ENCODE measurements at regions not wholly inside any gene's neighbourhood (a gene's known extent, or its start where the extent isn't known, plus 50 kb on each side); places are given as distances from the start of the nearest gene placed in this dataset.
A peak's percentile ranks its signal among the peaks of the same experiment; 100 is the strongest.

DNA sequence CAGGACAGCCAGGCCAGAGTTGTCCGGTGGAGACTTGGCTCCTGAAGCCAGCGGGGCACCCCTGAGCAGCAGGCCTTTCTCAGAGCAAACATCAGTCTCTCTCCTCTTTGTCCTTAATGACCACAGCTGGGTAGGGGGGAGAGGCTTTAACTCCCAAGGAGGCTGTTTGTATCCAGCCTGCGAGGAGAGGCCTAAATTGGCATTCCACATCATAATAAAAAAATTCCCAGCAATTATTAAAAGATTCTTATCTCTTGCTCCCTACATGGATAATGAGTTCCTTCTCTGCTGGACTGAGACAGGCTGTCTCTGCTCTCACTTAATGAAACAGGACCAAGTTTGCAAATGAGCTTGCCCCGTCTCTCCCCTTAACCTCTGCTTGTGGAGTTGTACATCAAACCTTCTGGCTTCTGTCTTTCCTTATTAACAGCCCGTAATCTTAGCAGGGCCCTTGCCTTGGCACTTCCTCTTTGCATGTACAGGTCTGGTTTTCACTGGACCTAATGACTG is 838.2 kb downstream of the MAFB start:
- DNase-seq: no peak

DNA sequence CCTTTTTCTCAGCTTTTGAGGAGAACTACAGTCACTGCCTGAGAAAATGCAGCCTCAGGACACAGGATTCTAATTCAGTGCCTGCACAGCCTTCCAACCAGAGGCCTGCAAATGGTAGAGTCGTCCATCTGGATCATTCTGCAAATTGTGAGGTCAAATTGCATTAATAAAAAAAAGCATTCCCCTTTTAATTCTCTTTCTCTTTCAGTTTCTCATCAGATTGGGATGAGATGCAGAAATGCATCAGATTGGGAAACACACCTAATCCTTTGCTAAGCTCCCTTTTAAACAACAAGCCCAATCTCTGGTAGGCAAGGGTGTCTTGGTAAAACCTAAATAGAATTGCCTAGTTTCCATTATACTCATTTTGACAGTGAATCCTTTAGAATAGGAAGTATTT is 838.8 kb downstream of the MAFB start:
- no peak for DNase-seq

DNA sequence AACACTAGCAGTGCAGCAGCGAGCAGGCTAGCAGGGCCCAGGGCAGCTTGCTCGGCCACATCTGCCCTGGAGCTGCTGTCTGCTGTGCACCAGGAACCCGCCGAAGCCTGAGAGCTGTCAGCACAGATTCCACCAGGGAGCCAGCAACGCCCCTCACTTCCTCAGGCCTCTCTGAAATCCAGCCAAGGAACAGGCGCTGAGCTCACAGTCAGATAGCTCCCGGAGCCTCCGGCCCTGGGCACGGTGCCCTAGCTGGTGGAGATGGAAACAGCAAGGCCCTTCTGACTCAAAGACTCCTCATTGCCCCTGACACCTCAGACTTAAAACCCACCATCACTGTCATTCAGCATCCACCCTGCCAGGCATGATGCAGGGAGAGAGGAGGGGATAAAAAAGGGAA is 839.4 kb downstream of the MAFB start:
- DNase-seq: peak; percentile 92

DNA sequence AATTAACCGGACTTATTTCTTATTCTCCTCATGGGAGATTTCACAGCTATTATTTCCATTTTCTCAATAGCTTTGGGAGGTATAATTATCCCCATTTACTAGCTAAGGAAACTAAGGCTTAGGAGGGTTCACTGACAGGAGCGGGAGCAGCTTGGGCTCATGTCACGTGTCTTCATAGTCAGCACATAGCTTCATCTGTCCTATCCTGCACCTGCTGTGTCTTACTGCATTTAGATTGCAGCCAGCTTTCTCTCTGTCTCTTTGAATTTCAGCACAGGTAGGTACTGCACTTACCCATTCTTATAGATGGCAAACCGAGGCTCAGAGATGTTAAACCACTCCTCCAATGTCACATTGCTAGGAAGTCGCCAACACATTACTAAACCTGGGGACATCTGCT is 839.9 kb downstream of the MAFB start:
- DNase-seq: no peak

DNA sequence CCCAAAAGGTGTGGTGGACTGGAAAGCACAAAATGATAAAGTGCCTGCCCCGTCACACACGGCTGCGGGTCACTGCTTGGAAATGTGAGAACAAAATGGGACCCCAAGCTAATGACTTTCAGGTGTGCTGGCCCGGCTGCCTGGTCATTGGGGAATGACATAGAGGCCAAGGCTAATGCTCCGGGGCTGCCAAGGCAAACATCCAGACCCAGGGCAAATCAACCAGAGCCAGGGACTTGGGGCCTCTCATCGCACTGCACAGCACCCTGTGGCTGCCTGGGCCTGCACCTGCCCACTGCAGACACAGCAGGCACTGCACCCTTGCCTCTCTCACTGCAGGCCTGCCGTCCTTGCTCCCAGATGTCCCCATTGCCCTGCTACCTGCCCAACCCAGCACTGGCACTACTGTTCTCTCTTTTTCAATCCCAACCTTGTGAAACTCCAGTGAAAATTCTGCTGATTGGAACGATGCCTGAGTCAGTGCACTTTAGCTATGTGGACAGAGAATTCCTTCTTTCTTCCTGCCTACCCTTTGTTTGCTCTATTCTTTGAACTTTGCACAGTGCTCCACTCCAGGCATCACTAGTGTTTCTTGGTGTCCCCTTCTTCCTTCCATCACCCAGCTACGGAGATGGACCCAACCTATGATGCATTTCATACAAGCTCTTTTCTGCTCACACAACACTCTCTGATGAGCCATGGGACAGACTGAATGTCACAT is 849.5 kb downstream of the MAFB start:
- DNase-seq: no peak

DNA sequence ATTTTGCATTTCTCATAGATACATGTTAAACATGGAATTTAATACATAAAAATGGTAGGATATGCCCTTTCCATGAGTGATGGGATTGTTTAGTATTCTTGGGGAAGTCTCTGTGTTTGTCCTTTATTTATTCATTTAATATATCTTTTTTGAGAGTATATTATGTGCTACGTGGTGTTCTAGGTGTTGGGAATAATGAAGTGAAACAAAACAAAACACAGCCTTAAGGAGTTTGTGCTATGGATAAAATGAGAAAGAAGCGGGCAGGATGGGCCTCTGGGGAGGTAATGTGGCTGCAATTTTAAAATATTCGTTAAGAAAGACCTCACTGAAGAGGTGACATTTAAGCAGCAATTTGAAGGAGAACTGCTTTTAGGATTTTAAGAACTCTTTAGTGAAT is 851.5 kb downstream of the MAFB start:
- no peak for DNase-seq

DNA sequence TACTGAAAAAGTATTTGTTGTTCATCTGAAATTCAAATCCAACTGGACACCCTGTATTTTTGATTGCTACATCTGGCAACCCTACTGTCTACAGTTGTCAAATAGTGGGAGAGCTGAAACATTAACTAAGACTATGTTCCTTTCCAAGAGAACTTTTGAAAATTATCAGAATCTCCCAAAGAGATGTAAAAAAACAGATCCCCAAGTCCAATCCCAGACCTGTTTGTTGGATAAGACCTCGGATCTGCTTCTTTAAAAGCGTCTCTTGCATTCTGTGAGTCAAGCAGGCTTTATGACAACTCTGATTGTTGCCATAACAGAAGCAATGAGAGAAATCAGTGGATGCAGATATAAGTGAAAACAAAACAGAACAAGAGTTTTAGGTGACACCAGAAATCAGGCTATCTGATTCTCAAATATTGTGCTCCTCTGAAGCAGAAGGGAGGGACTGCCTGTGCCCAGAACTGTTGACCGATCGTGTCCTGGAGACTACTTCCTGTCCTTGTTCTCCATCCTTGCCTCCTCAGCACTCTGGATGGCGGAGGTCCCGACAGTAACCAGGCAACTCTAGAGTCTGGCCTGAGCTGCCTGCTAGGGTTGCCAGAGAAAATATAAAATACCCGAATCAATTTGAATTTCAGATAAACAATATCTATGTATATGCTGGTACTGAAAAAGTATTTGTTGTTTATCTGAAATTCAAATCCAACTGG is 853.8 kb downstream of the MAFB start:
- DNase-seq: no peak

DNA sequence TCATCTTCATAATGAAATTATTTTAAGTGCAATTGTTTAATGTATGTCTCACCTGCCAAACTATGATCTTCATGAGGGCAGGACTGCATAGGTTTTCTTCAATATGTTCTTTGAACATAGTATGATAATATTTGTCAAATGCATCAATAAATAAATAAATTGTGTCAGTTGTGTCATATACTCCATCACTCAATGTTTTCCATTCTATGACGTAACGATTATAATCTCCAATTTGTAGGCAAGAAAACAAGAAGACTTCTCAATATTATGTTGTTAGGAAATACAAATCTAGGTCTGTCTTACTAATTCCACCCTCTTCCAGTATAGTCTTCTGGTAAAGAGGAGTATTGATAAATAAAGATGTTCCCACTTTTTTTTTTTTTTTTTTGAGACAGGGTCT is 858.1 kb downstream of the MAFB start:
- DNase-seq: no peak

DNA sequence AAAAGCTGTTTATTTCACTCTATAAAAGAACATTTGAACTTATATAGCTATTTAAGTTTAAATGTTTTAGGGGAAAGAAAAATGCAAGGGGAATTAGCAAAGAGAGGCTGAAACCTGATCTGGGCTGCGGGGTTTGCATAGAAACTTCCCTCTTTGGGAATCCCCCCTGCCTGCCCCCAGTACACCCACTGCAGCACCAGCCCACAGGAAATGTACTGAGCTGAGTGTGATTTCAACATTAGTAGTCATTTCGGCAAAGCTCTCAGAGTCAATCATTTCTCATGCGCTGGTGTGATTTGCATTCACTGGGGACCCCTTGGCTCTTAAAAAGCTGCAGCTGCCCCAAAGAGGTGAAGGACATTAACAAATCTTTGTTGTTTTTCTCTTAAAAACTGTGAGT is 859.4 kb downstream of the MAFB start:
- DNase-seq: no peak

DNA sequence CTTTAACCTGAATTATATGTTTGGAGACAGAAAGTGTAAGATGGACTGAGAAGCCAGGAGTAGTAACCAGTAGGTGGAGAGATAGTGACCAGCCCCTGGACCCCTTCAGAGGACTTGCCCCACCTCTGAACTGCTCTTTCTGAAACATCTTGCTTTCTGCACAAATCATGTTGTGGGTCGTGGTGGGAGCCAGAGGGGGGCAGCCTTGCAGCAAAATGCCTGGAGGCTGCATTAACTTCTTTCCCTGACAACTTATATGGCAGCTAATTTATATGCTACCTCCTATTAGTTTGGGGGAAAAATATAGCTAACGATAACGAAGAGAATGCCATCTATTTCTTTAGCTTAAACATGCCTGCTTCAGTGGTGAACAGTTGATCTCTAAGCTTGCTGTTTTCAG is 859.8 kb downstream of the MAFB start:
- no peak for DNase-seq

DNA sequence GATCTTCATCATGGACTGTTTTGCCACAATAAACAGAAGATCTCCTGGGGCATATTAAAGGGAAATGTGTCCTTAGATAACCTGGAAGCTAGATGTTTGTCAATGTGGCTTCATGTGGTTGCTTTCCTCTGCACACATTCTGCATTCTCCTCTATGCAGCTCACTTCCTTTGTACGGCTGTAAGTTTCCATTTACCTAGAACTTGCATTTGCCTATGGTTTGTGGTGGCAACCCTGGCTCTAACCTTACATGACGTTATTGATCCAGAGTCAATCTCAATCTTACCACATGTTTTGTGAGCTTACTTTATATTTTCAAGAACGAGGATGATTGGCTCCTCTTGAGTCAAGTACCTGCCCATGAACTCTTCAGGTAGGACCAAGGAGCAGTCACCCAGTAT is 863.1 kb downstream of the MAFB start:
- DNase-seq: no peak

DNA sequence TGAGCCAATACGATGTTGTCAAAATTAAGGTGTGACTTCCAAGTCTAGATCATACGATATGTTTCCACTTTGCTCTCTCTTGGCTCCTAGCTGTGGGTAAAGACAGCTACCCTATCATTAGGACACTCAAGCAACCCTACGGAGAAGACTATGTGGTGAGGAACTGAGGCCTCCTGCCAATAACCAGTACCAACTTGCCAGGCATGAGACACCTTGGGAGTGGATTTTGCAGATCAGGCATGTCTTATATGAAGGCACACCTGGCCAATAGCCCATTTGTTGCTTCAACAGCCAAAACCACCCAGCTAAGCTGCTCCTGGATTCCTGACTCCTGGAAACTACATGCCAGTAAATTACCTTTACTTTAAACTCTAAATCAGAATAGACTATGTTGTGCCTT is 863.4 kb downstream of the DHX35 start:
- DNase-seq: no peak

DNA sequence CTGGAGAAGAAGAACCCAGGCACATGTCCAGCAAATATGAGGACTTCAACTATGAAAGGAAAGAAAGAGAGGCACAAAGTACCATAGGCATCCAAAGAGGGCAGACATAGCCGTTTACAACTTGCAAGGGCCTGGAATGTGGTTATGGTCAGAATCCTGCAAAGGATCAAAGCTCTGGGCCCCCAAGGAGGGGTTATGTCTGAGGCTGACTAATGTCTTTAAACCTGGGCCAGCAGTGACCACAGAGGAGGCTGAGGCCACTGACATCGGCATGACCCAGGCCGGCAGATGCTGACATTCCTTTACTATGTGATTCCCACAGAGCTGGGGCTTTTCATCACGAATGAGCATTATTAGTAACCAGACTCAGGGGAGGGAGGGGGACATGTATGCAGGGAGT is 861.1 kb downstream of the DHX35 start:
- no peak for DNase-seq

DNA sequence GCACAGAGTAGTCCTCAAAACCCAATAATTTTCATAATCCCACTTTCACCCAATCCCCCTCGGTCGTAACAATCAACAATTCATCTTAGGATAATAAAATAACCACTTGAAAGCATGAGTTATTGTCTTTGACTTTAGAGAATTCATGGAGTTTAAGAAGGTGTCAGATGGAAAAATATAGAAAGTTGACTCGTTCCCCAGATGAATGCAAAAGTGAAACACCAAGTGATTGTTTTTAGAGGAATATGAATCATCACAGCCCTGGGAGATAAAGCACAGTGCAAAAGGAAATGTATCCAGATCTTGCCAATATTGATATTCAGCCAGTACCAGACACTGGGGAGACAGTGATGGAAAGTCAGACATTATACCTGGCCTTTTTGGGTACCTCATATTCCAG is 860.5 kb downstream of the DHX35 start:
- no peak for DNase-seq

DNA sequence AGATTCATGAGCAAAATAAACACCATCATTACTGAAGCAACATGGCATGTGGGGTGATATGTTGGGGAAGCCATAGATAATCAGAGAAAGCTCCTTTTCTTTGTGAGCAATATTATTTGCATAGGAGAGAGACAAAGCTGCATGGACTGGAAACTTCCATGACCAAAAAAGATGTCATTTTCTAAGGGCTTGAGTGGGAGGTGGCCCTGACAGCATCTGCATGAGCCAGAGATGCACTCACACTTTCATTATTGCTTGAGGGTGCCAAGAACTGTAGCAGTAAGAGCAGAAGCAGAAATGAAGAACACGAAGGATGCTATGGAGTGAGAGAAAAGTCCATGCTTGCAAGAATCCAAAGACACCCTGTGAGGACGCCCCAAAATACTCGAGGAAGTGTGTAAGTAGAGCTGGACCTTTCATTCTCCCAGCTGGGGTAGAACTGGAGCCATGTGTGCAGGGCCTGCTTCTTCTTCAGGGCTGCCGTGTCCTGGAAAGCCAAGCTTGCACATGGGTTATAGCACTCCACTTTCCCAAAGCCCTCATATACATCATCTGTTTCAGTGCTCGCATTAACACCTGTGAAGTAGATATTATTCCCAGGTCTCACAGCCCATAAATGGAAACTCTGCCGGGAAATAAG is 851.2 kb downstream of the DHX35 start:
- DNase-seq: no peak

DNA sequence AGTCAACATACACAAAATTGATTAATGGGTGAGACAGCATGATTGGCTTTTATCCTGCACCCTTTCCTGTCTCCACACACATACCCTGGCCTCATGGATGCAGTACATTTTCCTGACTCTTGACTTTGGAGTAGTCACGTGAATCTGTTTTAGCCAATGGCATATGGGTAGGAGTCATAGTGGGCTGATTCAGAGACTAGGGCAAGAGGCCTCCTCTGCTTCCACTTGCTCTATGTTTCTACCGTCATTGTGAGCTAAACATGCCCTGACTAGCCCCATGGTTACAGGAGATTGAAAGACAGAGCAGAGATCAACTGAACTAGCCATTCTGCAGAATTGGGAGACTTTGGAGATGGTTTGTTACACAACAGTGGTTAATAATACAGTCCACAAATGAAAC is 850.0 kb downstream of the DHX35 start:
- DNase-seq: no peak

DNA sequence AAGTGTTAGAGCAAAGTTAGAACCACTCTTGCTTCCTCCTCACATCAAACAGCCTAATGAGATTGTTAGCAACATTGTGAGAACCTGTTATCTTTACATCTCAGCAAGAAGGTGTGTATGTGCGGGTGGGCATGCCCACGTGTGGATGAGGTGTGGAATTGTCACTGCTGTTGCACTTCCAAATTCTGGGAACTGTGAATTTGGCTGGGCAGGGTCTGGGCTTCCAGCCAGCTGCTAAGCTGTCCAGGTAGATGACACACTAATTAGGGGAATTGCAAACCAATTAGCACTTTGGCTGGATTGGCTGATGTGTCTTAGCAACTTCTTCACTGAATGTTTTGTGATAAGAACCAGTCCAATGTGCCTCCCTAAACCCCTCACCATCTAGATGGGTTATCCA is 848.2 kb downstream of the DHX35 start:
- no peak for DNase-seq

DNA sequence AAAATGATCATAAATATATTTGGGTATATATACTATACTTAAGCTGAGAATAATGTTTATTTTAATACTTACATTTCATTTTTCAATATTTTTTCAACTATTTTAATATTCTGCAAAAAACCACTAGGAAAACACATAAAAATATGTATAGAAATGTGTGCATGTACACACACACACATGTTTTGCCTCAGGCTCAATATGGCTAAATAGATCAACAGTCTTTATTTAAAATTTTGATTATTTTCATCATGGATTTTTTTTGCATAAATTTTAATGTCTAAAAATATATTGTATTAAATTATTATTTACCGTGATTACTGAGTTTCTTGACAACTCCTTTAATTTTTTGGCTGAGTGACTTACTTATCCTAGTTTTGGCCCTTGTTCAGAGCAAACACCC is 846.5 kb downstream of the DHX35 start:
- DNase-seq: no peak

DNA sequence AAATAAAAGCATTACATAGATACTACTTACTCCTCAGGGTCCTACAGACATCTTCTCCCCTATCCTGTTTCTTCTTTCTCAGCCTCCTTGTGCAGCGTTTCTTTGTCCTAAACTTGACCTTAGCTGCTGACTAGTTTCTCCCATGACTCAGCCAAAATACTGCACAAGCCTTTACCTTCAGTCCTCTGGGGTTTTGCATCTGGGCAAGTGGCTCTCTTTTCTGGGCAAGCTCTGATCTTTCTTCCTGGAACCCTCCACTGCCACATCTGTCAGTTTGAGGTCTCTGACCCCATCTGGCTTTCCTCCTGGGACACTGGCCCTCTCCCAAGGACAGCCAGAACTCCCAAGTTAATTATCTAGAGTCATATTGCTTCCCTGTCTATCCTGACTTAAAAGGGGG is 838.4 kb downstream of the DHX35 start:
- peak; percentile 50 for DNase-seq

DNA sequence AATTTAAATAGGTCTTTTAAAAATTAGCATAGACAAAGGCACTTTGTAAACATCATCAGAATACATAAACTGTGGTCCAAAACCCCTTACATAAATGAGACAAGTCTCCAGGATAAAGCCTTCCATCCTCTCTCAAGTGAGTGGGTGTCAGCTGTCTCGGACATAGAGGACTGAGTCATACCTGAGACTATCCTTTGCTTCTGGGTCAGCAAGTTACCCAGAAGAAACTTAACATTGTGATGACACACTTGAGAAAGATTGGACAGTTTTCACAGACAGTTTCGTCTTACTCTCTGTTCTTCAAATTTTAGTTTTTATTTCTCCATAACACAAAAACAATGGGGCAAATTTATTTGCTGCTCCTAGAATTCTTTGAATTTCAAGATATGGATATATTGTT is 838.0 kb downstream of the DHX35 start:
- DNase-seq: no peak

DNA sequence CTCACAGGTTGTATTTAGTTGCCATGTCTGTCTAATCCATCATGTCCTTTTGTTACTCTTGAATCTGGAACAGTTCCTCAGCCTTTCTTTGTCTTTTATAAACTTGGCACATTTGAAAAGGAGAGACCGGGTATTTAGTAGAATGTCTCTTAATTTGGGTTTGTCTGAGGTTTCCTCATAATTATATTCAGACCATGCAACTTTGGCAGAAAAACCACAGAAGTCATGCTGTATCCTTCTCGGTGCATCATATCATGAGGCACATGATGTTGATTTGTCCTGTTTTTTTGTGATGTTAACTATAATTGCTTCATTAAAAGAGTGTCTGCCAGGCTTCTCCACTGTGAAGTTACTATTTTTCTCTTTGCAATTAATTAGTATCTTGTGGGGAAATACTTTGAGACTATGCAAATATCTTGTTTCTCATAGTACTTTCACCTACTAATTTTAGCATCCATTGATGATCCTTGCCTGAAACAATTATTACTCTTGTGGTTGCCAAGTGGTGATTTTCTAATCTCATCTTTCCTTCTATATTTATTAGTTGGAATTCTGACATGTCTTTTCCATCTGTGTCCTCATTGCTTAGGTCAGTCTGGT is 837.3 kb downstream of the DHX35 start:
- no peak for DNase-seq

DNA sequence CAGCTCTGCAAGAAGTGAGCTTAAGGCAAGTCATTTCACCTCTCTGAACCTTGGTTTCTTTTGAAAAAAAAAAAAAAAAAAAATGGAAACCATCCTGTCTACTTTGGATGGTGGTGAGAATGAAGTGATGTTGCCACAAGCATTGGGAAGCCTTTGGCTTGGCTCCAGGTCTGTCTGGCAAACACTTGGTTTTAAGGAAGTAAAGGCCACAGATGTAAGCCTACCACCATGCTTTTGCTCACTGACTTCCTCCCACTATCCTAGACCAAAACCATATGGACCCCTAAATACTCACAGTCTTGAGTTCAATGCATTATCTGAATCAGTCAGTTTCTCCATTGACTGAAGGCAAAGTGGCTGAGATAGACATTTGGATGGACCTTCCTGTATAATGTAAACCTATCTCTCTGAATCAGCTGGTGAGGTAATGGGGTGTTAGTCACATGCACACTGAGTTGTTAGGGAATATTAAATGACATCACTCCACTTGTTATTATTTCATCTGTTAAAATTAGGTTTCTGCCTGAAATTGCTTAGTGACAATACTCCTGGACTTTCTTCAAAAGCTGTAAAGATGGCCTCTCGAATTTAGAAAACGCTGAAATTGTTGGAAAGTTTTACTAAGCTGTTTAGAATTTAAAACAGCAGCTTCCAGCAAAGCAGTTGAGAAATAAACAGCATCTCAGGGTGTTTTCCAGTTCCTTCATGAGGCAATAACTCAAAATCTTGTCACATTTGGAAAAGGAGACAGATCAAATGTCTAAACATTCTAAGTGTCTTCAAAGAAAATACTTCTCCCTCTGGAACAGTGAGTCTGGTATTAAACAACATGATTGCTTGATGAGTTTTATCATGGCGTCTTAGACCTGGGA is 833.5 kb downstream of the DHX35 start:
- DNase-seq: no peak

DNA sequence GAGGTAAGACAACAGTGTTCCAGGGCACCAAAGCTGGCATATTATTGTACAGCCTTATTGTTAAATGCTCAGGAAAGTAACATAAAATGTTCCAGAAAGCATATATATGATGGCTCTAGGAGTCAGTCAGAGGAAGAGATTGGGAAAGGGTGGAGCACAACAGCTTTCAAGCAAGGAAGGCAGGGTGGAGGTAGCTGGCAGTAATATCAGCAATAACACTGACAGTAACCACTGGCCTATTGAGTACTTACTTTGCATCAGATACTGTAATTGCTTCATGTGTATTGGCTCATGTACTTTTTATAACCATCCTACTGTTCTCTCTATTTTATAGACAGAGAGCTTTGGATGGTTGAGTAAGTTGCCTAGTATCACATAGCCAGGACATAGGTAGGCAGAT is 830.2 kb downstream of the DHX35 start:
- DNase-seq: no peak
